HG02943 (cell line): ENCODE measurements at regions not wholly inside any gene's neighbourhood (a gene's known extent, or its start where the extent isn't known, plus 50 kb on each side); places are given as distances from the start of the nearest gene placed in this dataset.

Experiments
- ATAC-seq: cut with Tn5 transposase; IDR thresholded peaks from one replicate; pipeline ENCODE4 v1.9.1; 2021; ENCODE audit warnings: mild to moderate bottlenecking, low read depth, moderate library complexity; ENCODE audit not compliant: unreplicated experiment

- no peak for ATAC-seq
Observed at GRCh38 chr5:6867712-6868111, 154.5 kb downstream of the TENT4A start.

DNA sequence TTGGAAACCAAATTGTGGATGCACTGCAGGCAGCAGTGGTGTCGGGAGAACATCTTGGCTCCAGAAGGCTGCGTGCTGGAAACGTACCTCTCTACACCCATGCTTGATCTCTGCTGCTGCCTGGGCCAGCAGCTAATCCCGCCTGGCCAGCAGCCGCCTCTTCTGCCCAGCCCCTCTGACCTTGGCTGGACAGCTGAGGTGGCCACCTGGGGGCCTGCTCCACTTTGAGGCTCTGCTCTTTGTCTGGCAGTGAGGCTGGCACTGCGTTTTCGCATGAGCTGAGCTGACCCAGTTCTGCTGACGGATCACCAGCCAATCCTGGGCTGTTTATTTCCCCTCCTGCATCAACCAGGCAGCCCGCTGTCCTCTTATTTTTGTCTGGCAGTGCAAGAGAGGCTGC lies 154.9 kb downstream of the TENT4A start:
- no peak for ATAC-seq

DNA sequence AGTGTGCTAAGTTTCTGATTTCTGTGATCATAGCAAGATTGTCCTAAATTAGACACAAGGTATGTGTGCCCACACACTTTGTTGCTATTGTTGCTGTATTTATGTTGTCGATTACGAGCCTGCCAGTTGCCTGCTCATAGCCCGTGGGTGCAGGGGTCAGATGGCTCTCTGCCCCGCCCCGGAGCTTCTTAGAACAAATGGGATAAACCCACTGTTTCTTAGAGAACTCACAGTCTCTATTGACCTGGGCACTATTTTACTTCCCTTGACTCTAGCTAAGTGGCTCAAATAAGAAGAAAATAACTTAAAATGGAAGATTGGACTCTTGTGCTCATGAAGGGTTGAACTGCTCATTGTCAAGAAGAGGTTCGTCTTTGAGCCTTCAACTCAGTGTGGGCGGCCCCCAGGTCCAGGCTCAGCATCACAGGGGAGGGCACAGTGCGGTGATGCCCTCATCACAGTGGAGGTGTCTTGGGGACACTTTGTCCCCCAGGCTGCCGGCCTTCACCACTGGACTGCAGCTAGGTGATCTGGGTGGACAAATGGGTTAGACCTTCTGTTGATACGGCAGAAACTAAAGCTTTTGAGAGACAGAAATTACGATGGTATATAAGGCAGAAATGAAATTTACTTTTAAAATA lies 155.5 kb downstream of the TENT4A start:
- no peak for ATAC-seq

GRCh38 chr5:6869677-6870076 lies 156.4 kb downstream of the TENT4A start:
- no peak for ATAC-seq

DNA sequence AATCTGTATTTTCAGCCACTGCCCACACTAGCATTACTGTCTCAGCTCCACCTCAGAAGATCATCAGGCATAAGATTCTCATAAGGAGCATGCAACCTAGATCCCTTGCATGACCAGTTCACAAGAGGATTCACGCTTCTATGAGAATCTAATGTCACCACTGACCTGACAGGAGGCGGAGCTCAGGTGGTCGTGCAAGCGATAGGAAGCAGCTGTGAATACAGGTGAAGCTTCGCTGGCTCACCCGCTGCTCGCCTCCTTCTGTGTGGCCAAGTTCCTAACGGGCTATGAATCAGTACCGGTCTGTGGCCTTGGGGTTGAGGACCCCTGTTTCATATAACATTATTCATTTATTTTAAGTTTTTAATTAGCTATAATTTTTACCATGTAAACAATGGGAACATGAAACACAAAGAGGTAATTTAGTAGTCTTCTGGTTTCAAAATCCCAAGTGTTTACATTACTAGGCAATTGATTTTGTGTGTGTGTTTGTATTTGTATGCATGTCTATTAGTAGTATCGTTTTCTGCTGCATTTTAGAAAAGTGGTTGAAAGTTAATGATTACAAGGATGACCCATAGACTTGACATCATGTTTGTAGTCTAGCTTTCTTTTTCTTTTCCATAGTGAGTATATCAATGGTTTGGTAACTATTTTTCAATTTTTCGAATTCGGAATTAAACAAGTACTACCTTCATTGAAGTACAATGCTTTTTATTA lies 159.4 kb downstream of the TENT4A start:
- no peak for ATAC-seq

GRCh38 chr5:6873359-6873758 lies 160.1 kb downstream of the TENT4A start:
- ATAC-seq: no peak

GRCh38 chr5:6875376-6875775 lies 162.1 kb downstream of the TENT4A start:
- ATAC-seq: no peak

- ATAC-seq: no peak
Observed at GRCh38 chr5:6877986-6878828, 165.0 kb downstream of the TENT4A start.

DNA sequence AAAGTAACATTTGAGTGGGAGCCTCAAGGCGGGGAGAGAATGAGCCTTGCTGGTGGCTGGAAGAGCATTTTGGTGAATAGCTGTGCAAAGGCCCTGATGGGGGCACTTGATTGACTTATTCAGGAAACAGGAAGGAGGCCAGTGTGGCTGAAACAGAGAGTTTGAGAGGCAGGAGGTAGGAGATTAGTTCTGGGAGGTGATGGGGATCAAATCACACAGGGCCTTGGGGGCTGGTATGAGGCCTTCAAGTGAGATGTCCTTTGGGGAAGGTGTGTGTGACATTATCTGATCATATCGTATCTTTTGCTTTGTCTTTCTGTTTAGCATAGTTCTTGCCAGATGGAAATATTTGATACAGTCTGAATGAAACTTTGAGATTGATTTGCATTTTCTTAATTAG lies 172.3 kb downstream of the TENT4A start:
- ATAC-seq: no peak

- no peak for ATAC-seq
Observed at GRCh38 chr5:6886866-6887265, 173.6 kb downstream of the TENT4A start.

- no peak for ATAC-seq
Observed at GRCh38 chr5:6889030-6889429, 175.8 kb downstream of the TENT4A start.

DNA sequence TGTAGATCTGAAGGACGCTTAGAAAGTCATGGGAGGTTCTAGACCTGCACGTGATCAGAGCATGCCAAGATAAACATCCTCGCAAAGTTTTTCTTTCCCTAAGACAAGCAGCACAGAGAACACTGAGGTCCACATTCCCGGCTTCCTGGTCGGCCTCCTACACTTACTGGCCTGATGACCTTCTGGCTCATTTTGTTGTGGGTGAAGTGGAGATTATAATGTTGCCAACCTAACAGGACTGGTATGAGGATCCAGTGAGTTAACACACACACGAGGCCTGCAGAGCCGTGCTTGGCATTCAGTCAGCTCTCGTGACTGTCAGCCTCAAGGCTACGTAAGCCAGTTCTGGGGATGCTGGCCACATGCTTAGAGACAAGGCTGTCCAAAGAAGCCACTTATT lies 186.0 kb downstream of the TENT4A start:
- no peak for ATAC-seq

DNA sequence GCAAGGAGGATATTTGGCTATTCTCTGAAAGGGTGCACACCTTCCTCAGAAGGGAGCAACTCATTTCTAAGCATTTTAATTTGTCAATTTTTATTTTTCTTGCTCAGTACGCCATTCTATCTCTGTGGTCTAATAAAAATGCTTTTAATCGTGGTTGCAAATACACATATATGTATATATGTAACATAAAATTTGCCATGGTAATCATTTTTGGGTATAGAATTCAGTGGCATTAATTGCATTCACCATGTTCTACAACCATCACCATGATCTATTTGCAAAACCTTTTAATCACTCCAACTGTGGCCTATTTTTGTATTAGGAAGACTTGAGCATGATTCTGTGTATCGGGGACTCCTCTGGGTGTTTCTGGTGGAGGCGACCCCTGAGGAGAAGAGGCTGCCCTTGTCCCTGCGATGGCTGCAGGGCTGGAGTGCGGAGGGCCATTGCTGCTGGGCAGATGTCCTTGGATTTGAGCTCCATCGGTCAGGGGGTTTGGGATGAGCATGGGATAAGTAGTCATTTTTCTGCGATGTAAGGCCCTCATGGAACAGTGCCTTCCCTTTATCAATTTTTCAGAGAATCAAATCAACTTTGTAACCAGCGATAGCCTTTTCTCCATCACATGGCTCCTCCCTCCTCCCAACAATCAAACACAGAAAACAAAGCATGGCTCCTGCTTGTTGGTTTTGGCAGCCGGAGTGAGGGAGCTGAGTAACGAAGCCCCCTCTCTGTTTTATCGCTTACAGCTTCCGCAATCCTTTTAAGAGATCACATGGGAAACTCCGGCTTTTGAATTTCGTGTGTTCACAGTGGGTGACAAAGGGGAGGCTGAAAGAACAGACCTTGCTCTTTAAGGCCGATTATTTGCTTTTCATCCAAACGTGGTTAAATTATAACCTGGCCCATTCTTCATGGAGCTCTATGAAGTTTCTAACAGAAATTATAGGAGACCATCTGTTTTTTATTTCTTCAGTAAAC lies 187.3 kb downstream of the TENT4A start:
- ATAC-seq: no peak

- no peak for ATAC-seq
Observed at GRCh38 chr5:6902094-6902493, 188.9 kb downstream of the TENT4A start.

- ATAC-seq: no peak
Observed at GRCh38 chr5:6902597-6902996, 189.4 kb downstream of the TENT4A start.

- ATAC-seq: no peak
Observed at GRCh38 chr5:6903934-6904333, 190.7 kb downstream of the TENT4A start.

- ATAC-seq: peak; percentile 66
Observed at GRCh38 chr5:6904860-6905259, 191.6 kb downstream of the TENT4A start.

DNA sequence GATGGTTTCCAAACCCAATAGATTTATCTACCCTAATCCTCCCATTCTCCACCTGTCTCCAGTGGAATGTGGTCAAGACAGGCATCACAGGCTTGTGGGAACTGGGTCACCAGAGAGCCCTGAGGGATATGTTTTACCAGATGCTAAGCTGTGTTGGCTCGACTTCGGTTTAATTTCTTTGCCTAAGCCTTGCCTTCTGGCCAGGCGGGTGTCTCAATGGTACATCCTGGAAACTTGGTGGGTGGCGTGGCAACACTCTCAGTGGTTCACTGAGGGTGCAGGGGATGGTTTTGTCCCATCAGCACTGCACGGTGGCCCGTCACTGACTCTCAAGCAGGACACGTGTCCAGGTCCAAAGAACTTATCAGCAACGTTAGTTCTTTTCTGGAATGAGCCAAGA lies 192.2 kb downstream of the TENT4A start:
- ATAC-seq: no peak

GRCh38 chr5:6905883-6906282 lies 192.7 kb downstream of the TENT4A start:
- no peak for ATAC-seq

GRCh38 chr5:6907320-6907918 lies 194.2 kb downstream of the TENT4A start:
- no peak for ATAC-seq
